Calu3 (cell line): ENCODE measurements at regions not wholly inside any gene's neighbourhood (a gene's known extent, or its start where the extent isn't known, plus 50 kb on each side); places are given as distances from the start of the nearest gene placed in this dataset.

Experiments
- BruUV-seq: library from RNA; stranded (reverse); fragments of 400-500 nt; replicated peaks from 2 replicates; lab custom pipeline; 2021; lab: Mats Ljungman, UMichigan
- CTCF ChIA-PET: fragments of 300-600 bp; sonication (Branson Sonifier 250); formaldehyde crosslinking; loops from one replicate; lab custom pipeline; 2022; ENCODE audit warnings: antibody characterized with exemption; lab: Charles Lee
- DNase-seq: peaks from one replicate; pipeline ENCODE4 v3.0.0; 2022
- H3K27ac Mint-ChIP-seq: one replicate; pipeline ENCODE4 v1.8.0; 2022; ENCODE audit warnings: mixed read lengths; ENCODE audit not compliant: unreplicated experiment
- H3K27me3 Mint-ChIP-seq: one replicate; pipeline ENCODE4 v1.8.0; 2022; ENCODE audit warnings: mixed read lengths; ENCODE audit not compliant: unreplicated experiment
- H3K36me3 Mint-ChIP-seq: one replicate; pipeline ENCODE4 v1.8.0; 2022; ENCODE audit warnings: mild to moderate bottlenecking, moderate library complexity, mixed read lengths; ENCODE audit not compliant: insufficient read depth, unreplicated experiment
- H3K4me1 Mint-ChIP-seq: one replicate; pipeline ENCODE4 v1.8.0; 2022; ENCODE audit warnings: mild to moderate bottlenecking, low read depth, mixed read lengths; ENCODE audit not compliant: unreplicated experiment
- H3K4me3 Mint-ChIP-seq: one replicate; pipeline ENCODE4 v1.8.0; 2022; ENCODE audit warnings: mild to moderate bottlenecking, low read depth, moderate library complexity, mixed read lengths; ENCODE audit not compliant: unreplicated experiment
- H3K9me3 Mint-ChIP-seq: one replicate; pipeline ENCODE4 v1.8.0; 2022; ENCODE audit warnings: low read depth, mixed read lengths; ENCODE audit not compliant: unreplicated experiment
- CTCF ChIP-seq: fragments of 200-600 bp; IDR thresholded peaks from one replicate; pipeline ENCODE4 v1.8.0; 2022; ENCODE audit warnings: antibody characterized with exemption; ENCODE audit not compliant: unreplicated experiment
- intact Hi-C: fragments of 100-400 bp; cut with micrococcal nuclease; formaldehyde crosslinking; loops from one replicate; pipeline ENCODE4 v1.10.0; 2022; ENCODE audit not compliant: unreplicated experiment

GRCh38 chr14:42228611-42229010 is 621.9 kb downstream of the LRFN5 start:
- TF ChIP-seq CTCF, result no peak
- H3K27ac Mint-ChIP-seq, result no peak overlapping the region
- intact Hi-C loops, result no loop called here

DNA sequence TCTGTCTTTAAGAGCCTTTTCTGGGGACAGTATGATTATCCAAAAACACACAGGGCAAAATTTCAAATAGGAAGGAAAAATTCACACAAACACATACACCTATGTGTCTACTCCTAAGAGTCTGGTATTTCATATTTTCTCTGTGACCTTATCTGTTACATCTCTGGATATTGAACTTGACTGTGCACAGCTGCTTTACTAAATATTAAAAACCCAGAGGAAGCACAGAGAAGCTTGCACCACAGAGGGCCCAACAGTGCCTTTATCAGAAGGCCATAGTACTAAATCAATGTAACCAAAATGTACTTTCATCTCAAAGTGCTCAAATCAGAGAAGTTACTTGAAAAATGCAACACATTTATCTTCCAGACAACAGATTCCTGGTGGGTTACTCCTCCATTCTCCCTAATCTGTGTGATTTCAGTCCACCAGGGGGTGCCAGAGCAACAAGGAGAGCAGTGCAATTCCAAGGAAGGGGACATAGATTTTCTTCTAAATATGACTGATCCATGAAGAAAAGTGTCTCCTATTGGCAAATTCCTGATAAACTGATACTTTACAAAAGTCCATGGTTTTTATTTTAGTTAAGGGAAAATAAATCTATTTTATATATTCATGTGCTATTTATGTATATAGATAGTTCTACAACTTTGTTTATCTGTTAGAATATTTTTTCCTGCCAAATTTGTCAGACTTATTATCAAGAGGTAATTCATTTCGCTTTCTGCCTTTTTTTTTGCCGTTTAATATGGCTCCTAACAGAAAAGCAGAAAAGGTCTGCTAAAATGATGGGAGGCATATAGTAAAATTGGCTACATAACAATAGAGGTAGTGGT is 617.6 kb downstream of the LRFN5 start:
- intact Hi-C loops, result no loop called here

More at GRCh38 chr14:42228611-42229010, 621.9 kb downstream of the LRFN5 start:
- no peaks in the 10 kb centered on the region for H3K4me1 Mint-ChIP-seq
- CTCF ChIA-PET, result no interaction called here
- no TSS peak for BruUV-seq
- H3K4me3 Mint-ChIP-seq, result no peak overlapping the region
- H3K9me3 Mint-ChIP-seq, result peaks cover 3% of the 10 kb centered on the region
- DNase-seq, result no peak
- no peaks in the 10 kb centered on the region for H3K36me3 Mint-ChIP-seq
- no peaks in the 10 kb centered on the region for H3K27me3 Mint-ChIP-seq

DNA sequence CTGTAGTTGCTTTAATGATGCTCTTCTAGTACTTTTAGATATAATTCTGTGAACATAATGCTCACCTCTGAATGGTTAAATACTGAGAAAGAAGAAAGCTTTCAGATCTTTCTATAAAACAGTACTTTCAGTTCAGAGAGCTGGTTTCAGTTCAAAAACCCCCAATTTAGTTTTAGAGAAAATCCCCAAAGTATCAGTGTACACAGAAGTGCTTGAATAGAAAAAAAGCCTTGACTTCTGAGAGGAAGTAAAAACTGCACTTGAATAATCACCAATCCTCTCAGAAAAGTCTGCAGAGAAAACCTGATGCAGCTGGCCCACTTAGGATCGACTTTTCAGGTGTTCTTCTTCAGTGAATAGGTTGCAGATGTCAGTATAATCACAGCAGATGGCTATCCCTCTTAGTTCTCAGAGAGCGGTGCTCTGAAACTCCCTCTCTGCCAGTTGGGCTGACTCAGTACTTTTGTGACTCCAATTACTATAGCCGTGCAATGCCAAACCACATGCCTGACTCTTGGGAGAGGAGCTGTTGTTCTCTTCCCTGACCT is 616.3 kb downstream of the LRFN5 start:
- intact Hi-C loops, result no loop called here
- Mint-ChIP-seq H3K36me3 (no peaks in the 10 kb centered on the region), H3K4me1 (no peaks in the 10 kb centered on the region), H3K27me3 (no peaks in the 10 kb centered on the region), H3K9me3 (no peaks in the 10 kb centered on the region), H3K4me3 (no peak overlapping the region), H3K27ac (no peak overlapping the region)
- no peak for DNase-seq
- no peak for TF ChIP-seq CTCF
- CTCF ChIA-PET, result no interaction called here
- BruUV-seq, result no TSS peak

More for the DNA sequence above, 617.6 kb downstream of the LRFN5 start:
- peak; percentile 49 for TF ChIP-seq CTCF
- CTCF ChIA-PET, result no interaction called here
- Mint-ChIP-seq H3K36me3 (no peaks in the 10 kb centered on the region), H3K9me3 (no peaks in the 10 kb centered on the region), H3K27me3 (no peaks in the 10 kb centered on the region), H3K4me1 (no peaks in the 10 kb centered on the region), H3K4me3 (no peak overlapping the region), H3K27ac (no peak overlapping the region)
- peak; percentile 66 for DNase-seq
- BruUV-seq, result no TSS peak

DNA sequence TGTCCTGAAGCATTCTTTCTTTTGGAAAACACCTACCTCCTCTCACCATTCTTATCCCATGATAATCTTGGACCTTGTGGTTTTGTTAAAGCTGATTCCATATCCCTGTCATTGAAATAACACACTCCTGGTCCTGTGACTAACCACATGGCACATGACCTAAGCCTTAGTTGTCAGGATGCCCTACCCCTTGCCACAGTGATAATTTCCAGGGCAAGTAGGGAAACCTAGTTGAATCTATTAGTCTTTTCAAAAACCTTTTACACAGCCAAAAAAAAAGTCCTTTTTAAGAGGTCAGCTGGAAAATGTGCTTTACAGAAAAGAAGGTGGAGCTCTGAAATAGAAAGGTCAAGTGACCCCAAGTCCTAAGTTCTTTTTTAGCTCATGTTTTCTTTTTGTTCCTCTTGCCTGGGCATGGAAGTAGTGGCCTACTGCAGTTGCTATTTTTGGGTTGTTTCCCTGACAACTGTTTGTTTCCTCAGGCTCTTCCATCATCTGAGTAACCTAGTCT is 608.4 kb downstream of the LRFN5 start:
- Mint-ChIP-seq H3K27ac (no peak overlapping the region), H3K9me3 (no peaks in the 10 kb centered on the region), H3K4me3 (no peak overlapping the region), H3K4me1 (no peaks in the 10 kb centered on the region), H3K36me3 (no peaks in the 10 kb centered on the region), H3K27me3 (no peaks in the 10 kb centered on the region)
- TF ChIP-seq CTCF, result no peak
- BruUV-seq, result no TSS peak
- no peak for DNase-seq
- CTCF ChIA-PET, result no interaction called here
- intact Hi-C loops, result no loop called here
